Renal cortical epithelial cell (primary cell): ENCODE measurements at regions not wholly inside any gene's neighbourhood (a gene's known extent, or its start where the extent isn't known, plus 50 kb on each side); places are given as distances from the start of the nearest gene placed in this dataset.

Experiments
- DNase-seq: peaks from one replicate; pipeline ENCODE4 v3.0.0-alpha.2; 2011; ENCODE audit warnings: low read depth

- no peak for DNase-seq
Observed at GRCh38 chr14:21749306-21749868, 75.8 kb upstream of the OR4E1 start.

GRCh38 chr14:21748869-21749303, 75.3 kb upstream of the OR4E1 start:
- peak; percentile 21 for DNase-seq

- DNase-seq = no peak
Observed at GRCh38 chr14:21735639-21736307, 62.2 kb upstream of the OR4E1 start.

GRCh38 chr14:21735200-21735599, 61.6 kb upstream of the OR4E1 start:
- DNase-seq = no peak

- DNase-seq = peak; percentile 53
Observed at GRCh38 chr14:21734457-21735074, 60.9 kb upstream of the OR4E1 start.

- DNase-seq = no peak
Observed at GRCh38 chr14:21729703-21730233, 56.1 kb upstream of the OR4E1 start.

GRCh38 chr14:21725250-21725649, 51.6 kb upstream of the OR4E1 start:
- DNase-seq = no peak

GRCh38 chr14:21724090-21724973, 50.7 kb upstream of the OR4E1 start:
- no peak for DNase-seq

- DNase-seq = peak; percentile 6
Observed at GRCh38 chr14:21723431-21724045, 49.9 kb upstream of the OR4E1 start.
